Neural cell (in vitro differentiated cells): ENCODE measurements at regions not wholly inside any gene's neighbourhood (a gene's known extent, or its start where the extent isn't known, plus 50 kb on each side); places are given as distances from the start of the nearest gene placed in this dataset.

Source experiments
- EP300 ChIP-seq: fragments of 450-650 bp; conservative IDR thresholded peaks from 2 replicates; pipeline ENCODE4 v1.6.1; 2014; ENCODE audit warnings: antibody characterized with exemption, mild to moderate bottlenecking, moderate library complexity; ENCODE audit not compliant: poor library complexity, severe bottlenecking
- EZH2 ChIP-seq: fragments of 200-600, 300-800 bp; shearing (Covaris generic), sonication (generic); IDR thresholded peaks from 2 replicates; pipeline ENCODE4 v1.6.1; 2014; ENCODE audit warnings: antibody characterized with exemption, low read length, borderline replicate concordance, mild to moderate bottlenecking; ENCODE audit not compliant: insufficient read depth, poor library complexity, severe bottlenecking
- MXI1 ChIP-seq: fragments of 450-650 bp; conservative IDR thresholded peaks from 2 replicates; pipeline ENCODE4 v1.6.1; 2014; ENCODE audit warnings: antibody characterized with exemption, mild to moderate bottlenecking; ENCODE audit not compliant: poor library complexity, severe bottlenecking
- POLR2AphosphoS5 ChIP-seq: IDR thresholded peaks from 2 replicates; pipeline ENCODE4 v1.6.1; 2012
- RAD21 ChIP-seq: fragments of 450-650 bp; conservative IDR thresholded peaks from 2 replicates; pipeline ENCODE4 v1.6.1; 2014; ENCODE audit warnings: antibody characterized with exemption, mild to moderate bottlenecking, moderate library complexity
- REST ChIP-seq: IDR thresholded peaks from 2 replicates; pipeline ENCODE4 v1.6.1; 2012; ENCODE audit warnings: borderline replicate concordance
- SMC3 ChIP-seq: fragments of 450-650 bp; conservative IDR thresholded peaks from 2 replicates; pipeline ENCODE4 v1.6.1; 2014; ENCODE audit warnings: antibody characterized with exemption, mild to moderate bottlenecking, moderate library complexity; ENCODE audit not compliant: poor library complexity
- TAF1 ChIP-seq: IDR thresholded peaks from 2 replicates; pipeline ENCODE4 v1.6.1; 2012; ENCODE audit warnings: low read depth
- TF ChIP-seq, protein P1 (sequence below): fragments of 450-650 bp; IDR thresholded peaks from 2 replicates; pipeline ENCODE4 v1.5.1; 2014; ENCODE audit warnings: antibody characterized with exemption, mild to moderate bottlenecking, moderate library complexity; ENCODE audit not compliant: poor library complexity, severe bottlenecking

DNA sequence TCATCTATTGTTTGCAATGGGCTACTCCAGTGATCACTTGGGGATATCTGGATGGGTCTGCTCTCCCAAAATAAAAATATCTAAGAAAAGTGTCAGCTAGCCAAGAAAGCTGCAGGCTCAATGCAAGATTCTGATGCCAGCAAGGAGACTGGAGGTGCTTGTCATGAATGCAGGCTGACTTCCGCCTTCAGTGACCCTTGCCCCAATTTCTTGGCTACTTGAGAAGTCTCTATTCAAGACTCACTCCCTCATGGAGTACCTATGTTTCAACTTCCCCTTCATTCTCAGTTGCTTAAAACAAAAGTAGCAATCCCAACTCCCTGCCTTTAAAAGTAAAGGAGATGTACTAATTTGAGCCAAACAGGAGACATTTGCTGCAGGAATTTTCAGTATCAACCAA lies 123.9 kb downstream of the GPR65 start:
- TF ChIP-seq, protein P1, sequence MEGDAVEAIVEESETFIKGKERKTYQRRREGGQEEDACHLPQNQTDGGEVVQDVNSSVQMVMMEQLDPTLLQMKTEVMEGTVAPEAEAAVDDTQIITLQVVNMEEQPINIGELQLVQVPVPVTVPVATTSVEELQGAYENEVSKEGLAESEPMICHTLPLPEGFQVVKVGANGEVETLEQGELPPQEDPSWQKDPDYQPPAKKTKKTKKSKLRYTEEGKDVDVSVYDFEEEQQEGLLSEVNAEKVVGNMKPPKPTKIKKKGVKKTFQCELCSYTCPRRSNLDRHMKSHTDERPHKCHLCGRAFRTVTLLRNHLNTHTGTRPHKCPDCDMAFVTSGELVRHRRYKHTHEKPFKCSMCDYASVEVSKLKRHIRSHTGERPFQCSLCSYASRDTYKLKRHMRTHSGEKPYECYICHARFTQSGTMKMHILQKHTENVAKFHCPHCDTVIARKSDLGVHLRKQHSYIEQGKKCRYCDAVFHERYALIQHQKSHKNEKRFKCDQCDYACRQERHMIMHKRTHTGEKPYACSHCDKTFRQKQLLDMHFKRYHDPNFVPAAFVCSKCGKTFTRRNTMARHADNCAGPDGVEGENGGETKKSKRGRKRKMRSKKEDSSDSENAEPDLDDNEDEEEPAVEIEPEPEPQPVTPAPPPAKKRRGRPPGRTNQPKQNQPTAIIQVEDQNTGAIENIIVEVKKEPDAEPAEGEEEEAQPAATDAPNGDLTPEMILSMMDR: no peak
- TF ChIP-seq RAD21: no peak
- TF ChIP-seq REST: no peak
- no peak for TF ChIP-seq EZH2
- no peak for TF ChIP-seq EP300
- TF ChIP-seq MXI1: no peak
- no peak for TF ChIP-seq POLR2AphosphoS5
- no peak for TF ChIP-seq TAF1
- TF ChIP-seq SMC3: no peak
